IMR-90 (cell line): ENCODE measurements at regions not wholly inside any gene's neighbourhood (a gene's known extent, or its start where the extent isn't known, plus 50 kb on each side); places are given as distances from the start of the nearest gene placed in this dataset.

Source experiments
- ATAC-seq: fragments of 200-7000 bp; cut with Tn5 transposase; 2 replicates; pipeline ENCODE4 v1.9.1; 2020; ENCODE audit warnings: low read depth, mild to moderate bottlenecking, moderate library complexity
- BruUV-seq: library from RNA; stranded (reverse); fragments of 400-500 nt; replicated peaks from 2 replicates; lab custom pipeline; 2021; lab: Mats Ljungman, UMichigan
- CTCF ChIA-PET: fragments of 300-600 bp; formaldehyde crosslinking; extraction: SDS; loops from one replicate; lab custom pipeline; 2021; ENCODE audit warnings: antibody characterized with exemption; lab: Yijun Ruan, JAX
- POLR2A ChIA-PET: fragments of 300-600 bp; sonication (Branson Sonifier 250); formaldehyde crosslinking; loops from one replicate; lab custom pipeline; 2022; ENCODE audit warnings: antibody characterized with exemption; ENCODE audit not compliant: unreplicated experiment; lab: Charles Lee
- DNase-seq: peaks from one replicate; pipeline ENCODE4 v3.0.0; 2013
- H2AFZ ChIP-seq: replicated peaks from 2 replicates; pipeline ENCODE3; 2013; ENCODE audit warnings: low read length, mild to moderate bottlenecking; ENCODE audit not compliant: poor library complexity
- H2AK5ac ChIP-seq: 2 replicates; pipeline ENCODE4 v1.6.1; 2013; ENCODE audit warnings: low read depth, low read length, inconsistent platforms
- H2AK9ac ChIP-seq: replicated peaks from 2 replicates; pipeline ENCODE3; 2013; ENCODE audit warnings: mild to moderate bottlenecking, low read depth, low read length, moderate library complexity; ENCODE audit not compliant: poor library complexity
- H2BK120ac ChIP-seq: 2 replicates; pipeline ENCODE4 v1.6.1; 2013; ENCODE audit warnings: low read depth, low read length, inconsistent platforms
- H2BK15ac ChIP-seq: 3 replicates; pipeline ENCODE4 v1.6.1; 2013; ENCODE audit warnings: low read depth, low read length, inconsistent platforms
- H2BK20ac ChIP-seq: 2 replicates; pipeline ENCODE4 v1.6.1; 2013; ENCODE audit warnings: low read depth, mild to moderate bottlenecking, inconsistent platforms, low read length, moderate library complexity
- H2BK5ac ChIP-seq: 2 replicates; pipeline ENCODE4 v1.6.1; 2013; ENCODE audit warnings: mild to moderate bottlenecking, low read depth, low read length, inconsistent platforms; ENCODE audit not compliant: poor library complexity, severe bottlenecking
- H3K14ac ChIP-seq: replicated peaks from 2 replicates; pipeline ENCODE4 v1.6.1; 2013; ENCODE audit warnings: low read depth, low read length, inconsistent platforms
- H3K18ac ChIP-seq: 2 replicates; pipeline ENCODE4 v1.6.1; 2013; ENCODE audit warnings: low read depth, low read length, control low read depth
- H3K23ac ChIP-seq: 2 replicates; pipeline ENCODE4 v1.6.1; 2013; ENCODE audit warnings: low read depth, low read length, inconsistent platforms
- H3K27ac ChIP-seq: 2 replicates; pipeline ENCODE4 v1.5.1; 2013; ENCODE audit warnings: mild to moderate bottlenecking, control low read depth, low read length; ENCODE audit not compliant: insufficient read depth
- H3K27me3 ChIP-seq: 2 replicates; pipeline ENCODE4 v1.6.1; 2013; ENCODE audit warnings: low read length; ENCODE audit not compliant: control insufficient read depth, insufficient read depth
- H3K36me3 ChIP-seq: 2 replicates; pipeline ENCODE4 v1.6.1; 2013; ENCODE audit warnings: low read length, mixed read lengths; ENCODE audit not compliant: control insufficient read depth, insufficient read depth
- H3K4ac ChIP-seq: 2 replicates; pipeline ENCODE4 v1.6.1; 2013; ENCODE audit warnings: low read depth, low read length, inconsistent platforms
- H3K4me1 ChIP-seq: 2 replicates; pipeline ENCODE4 v1.6.1; 2013; ENCODE audit warnings: low read length, mixed read lengths; ENCODE audit not compliant: control insufficient read depth, insufficient read depth
- H3K4me2 ChIP-seq: 2 replicates; pipeline ENCODE4 v1.6.1; 2013; ENCODE audit warnings: low read depth, mild to moderate bottlenecking, control low read depth, low read length, moderate library complexity
- H3K4me3 ChIP-seq: 2 replicates; pipeline ENCODE4 v1.5.1; 2013; ENCODE audit warnings: low read depth, mild to moderate bottlenecking, control low read depth, low read length, moderate library complexity; ENCODE audit not compliant: insufficient read depth
- H3K56ac ChIP-seq: 2 replicates; pipeline ENCODE4 v1.6.1; 2013; ENCODE audit warnings: low read length, inconsistent platforms; ENCODE audit not compliant: insufficient read depth; ENCODE audit errors: extremely low read depth
- H3K79me1 ChIP-seq, 2 experiments: 2 replicates each; pipeline ENCODE4 v1.6.1; 2013; ENCODE audit warnings: low read length in 2 of 2, inconsistent platforms in 1 of 2, low read depth in 1 of 2
- H3K9ac ChIP-seq: 2 replicates; pipeline ENCODE4 v1.6.1; 2013; ENCODE audit warnings: low read depth, low read length, control low read depth
- H3K9me1 ChIP-seq: 2 replicates; pipeline ENCODE4 v1.6.1; 2013; ENCODE audit warnings: low read length, inconsistent platforms; ENCODE audit not compliant: insufficient read depth
- H3K9me3 ChIP-seq: 2 replicates; pipeline ENCODE4 v1.6.1; 2013; ENCODE audit warnings: low read length; ENCODE audit not compliant: control insufficient read depth, insufficient read depth
- H4K20me1 ChIP-seq: 2 replicates; pipeline ENCODE4 v1.6.1; 2013; ENCODE audit warnings: low read length, inconsistent platforms; ENCODE audit not compliant: insufficient read depth
- H4K5ac ChIP-seq: 2 replicates; pipeline ENCODE4 v1.6.1; 2013; ENCODE audit warnings: mild to moderate bottlenecking, low read depth, low read length, control low read depth
- H4K8ac ChIP-seq, 2 experiments: 2 replicates each; pipeline ENCODE4 v1.6.1; 2013; ENCODE audit warnings: low read depth in 2 of 2, low read length in 2 of 2, control low read depth in 1 of 2, inconsistent platforms in 1 of 2
- H4K91ac ChIP-seq: 2 replicates; pipeline ENCODE4 v1.6.1; 2013; ENCODE audit warnings: low read depth, low read length, inconsistent platforms; ENCODE audit not compliant: insufficient read depth
- BHLHE40 ChIP-seq: fragments of 150-350 bp; IDR thresholded peaks from 2 replicates; pipeline ENCODE4 v1.6.1; 2016; ENCODE audit warnings: mild to moderate bottlenecking, low read depth, low read length
- CEBPB ChIP-seq: IDR thresholded peaks from 2 replicates; pipeline ENCODE4 v1.6.1; 2012; ENCODE audit warnings: low read depth, low read length, improper control_type of control experiment
- CHD1 ChIP-seq: IDR thresholded peaks from 2 replicates; pipeline ENCODE4 v1.6.1; 2012; ENCODE audit warnings: low read depth, low read length, improper control_type of control experiment
- FOS ChIP-seq: fragments of 150-350 bp; IDR thresholded peaks from 2 replicates; pipeline ENCODE4 v1.6.1; 2016; ENCODE audit warnings: low read depth, low read length
- MAFK ChIP-seq: IDR thresholded peaks from 2 replicates; pipeline ENCODE4 v1.6.1; 2012; ENCODE audit warnings: low read depth, low read length, improper control_type of control experiment
- MAZ ChIP-seq: IDR thresholded peaks from 2 replicates; pipeline ENCODE4 v1.6.1; 2012; ENCODE audit warnings: low read depth, mild to moderate bottlenecking, low read length, improper control_type of control experiment, moderate library complexity, borderline replicate concordance
- MXI1 ChIP-seq: IDR thresholded peaks from 2 replicates; pipeline ENCODE4 v1.6.1; 2012; ENCODE audit warnings: low read depth, mild to moderate bottlenecking, low read length, moderate library complexity, borderline replicate concordance
- NFE2L2 ChIP-seq: fragments of 150-350 bp; IDR thresholded peaks from 2 replicates; pipeline ENCODE4 v1.6.1; 2016; ENCODE audit warnings: low read depth, mild to moderate bottlenecking, low read length
- POLR2A ChIP-seq: IDR thresholded peaks from 2 replicates; pipeline ENCODE4 v1.6.1; 2012; ENCODE audit warnings: mild to moderate bottlenecking, low read depth, low read length
- RCOR1 ChIP-seq: IDR thresholded peaks from 2 replicates; pipeline ENCODE4 v1.6.1; 2012; ENCODE audit warnings: mild to moderate bottlenecking, low read length, improper control_type of control experiment; ENCODE audit not compliant: insufficient replicate concordance
- RFX5 ChIP-seq: IDR thresholded peaks from 2 replicates; pipeline ENCODE4 v1.8.0; 2012; ENCODE audit warnings: low read depth, mild to moderate bottlenecking, low read length, moderate library complexity
- SMC3 ChIP-seq: fragments of 150-350 bp; IDR thresholded peaks from 2 replicates; pipeline ENCODE4 v1.6.1; 2016; ENCODE audit warnings: low read depth, mild to moderate bottlenecking, antibody characterized with exemption, low read length, moderate library complexity
- USF2 ChIP-seq: fragments of 150-350 bp; IDR thresholded peaks from 2 replicates; pipeline ENCODE4 v1.6.1; 2017; ENCODE audit warnings: mild to moderate bottlenecking, antibody characterized with exemption, low read length, low read depth
- WGBS, 2 experiments: methylation state at CpG; one replicate each; pipeline versions ENCODE4 v1.1.5 to v1.1.7; 2013; ENCODE audit warnings: missing lambda C conversion rate in 2 of 2; ENCODE audit not compliant: insufficient read length in 1 of 2; ENCODE audit errors: extremely low coverage in 2 of 2; 5-methylcytosine and 5-hydroxymethylcytosine counted together
- dilution Hi-C: fragments of 300-500 bp; cut with HindIII; formaldehyde crosslinking; loops from one replicate; pipeline ENCODE4 v1.14.3; 2018; ENCODE audit warnings: low sequenced_read_pairs; ENCODE audit not compliant: unreplicated experiment
- in situ Hi-C: fragments of 300-500 bp; cut with MboI; formaldehyde crosslinking; loops from 3 replicates; pipeline ENCODE4 v1.14.3; 2019; ENCODE audit warnings: low sequenced_read_pairs, inconsistent platforms, mixed read lengths
- intact Hi-C: fragments of 100-400 bp; cut with micrococcal nuclease; formaldehyde crosslinking; loops from 2 replicates; pipeline ENCODE4 v1.10.0; 2022
- TF ChIP-seq, protein P1 (sequence below): conservative IDR thresholded peaks from 2 replicates; pipeline ENCODE4 v1.5.1; 2012; ENCODE audit warnings: mild to moderate bottlenecking, low read depth, low read length, improper control_type of control experiment

DNA sequence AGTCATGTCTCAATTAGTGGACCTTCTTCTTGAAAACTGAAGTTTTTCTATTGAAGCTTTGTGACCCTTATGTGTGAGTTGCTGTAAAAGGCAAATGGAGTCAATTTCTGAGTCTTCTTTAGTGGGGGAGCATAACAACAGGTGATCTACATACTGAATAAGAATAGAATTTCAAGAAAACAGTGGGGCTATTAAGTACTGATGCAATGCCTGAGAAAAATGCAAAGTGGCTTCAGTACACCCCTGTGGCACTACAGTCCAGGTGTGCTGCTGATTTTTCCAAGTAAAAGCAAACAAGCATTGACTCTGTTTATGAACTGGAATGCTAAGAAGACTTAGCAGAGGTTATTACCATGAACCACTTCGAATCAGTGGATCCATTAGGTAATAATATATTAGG lies 328.0 kb upstream of the PABPC4L start:
- H2AK9ac ChIP-seq = no peak overlapping the region
- H3K36me3 ChIP-seq = no peaks in the 10 kb centered on the region
- H2BK15ac ChIP-seq = no peak overlapping the region
- H3K4me2 ChIP-seq = no peak overlapping the region
- no peak overlapping the region for H2AK5ac ChIP-seq
- dilution Hi-C loops = no loop called here
- no peak overlapping the region for H2BK120ac ChIP-seq
- TF ChIP-seq MXI1 (no peak), RCOR1 (no peak), POLR2A (no peak), CEBPB (no peak), USF2 (no peak), RFX5 (no peak), MAZ (no peak), NFE2L2 (no peak), MAFK (no peak), BHLHE40 (no peak), SMC3 (no peak), CHD1 (no peak), FOS (no peak)
- TF ChIP-seq, protein P1, sequence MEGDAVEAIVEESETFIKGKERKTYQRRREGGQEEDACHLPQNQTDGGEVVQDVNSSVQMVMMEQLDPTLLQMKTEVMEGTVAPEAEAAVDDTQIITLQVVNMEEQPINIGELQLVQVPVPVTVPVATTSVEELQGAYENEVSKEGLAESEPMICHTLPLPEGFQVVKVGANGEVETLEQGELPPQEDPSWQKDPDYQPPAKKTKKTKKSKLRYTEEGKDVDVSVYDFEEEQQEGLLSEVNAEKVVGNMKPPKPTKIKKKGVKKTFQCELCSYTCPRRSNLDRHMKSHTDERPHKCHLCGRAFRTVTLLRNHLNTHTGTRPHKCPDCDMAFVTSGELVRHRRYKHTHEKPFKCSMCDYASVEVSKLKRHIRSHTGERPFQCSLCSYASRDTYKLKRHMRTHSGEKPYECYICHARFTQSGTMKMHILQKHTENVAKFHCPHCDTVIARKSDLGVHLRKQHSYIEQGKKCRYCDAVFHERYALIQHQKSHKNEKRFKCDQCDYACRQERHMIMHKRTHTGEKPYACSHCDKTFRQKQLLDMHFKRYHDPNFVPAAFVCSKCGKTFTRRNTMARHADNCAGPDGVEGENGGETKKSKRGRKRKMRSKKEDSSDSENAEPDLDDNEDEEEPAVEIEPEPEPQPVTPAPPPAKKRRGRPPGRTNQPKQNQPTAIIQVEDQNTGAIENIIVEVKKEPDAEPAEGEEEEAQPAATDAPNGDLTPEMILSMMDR = no peak
- POLR2A ChIA-PET = no interaction called here
- DNase-seq (no peak), ATAC-seq (no peak)
- no peaks in the 10 kb centered on the region for H3K79me1 ChIP-seq
- H2AFZ ChIP-seq = no peak overlapping the region
- intact Hi-C loops = no loop called here
- in situ Hi-C loops = no loop called here
- no peak overlapping the region for H3K18ac ChIP-seq
- CTCF ChIA-PET = no interaction called here
- H3K14ac ChIP-seq = no peak overlapping the region
- H3K56ac ChIP-seq = no peak overlapping the region
- no peak overlapping the region for H2BK20ac ChIP-seq
- no peaks in the 10 kb centered on the region for H3K27me3 ChIP-seq
- H3K27ac ChIP-seq = no peak overlapping the region
- H2BK5ac ChIP-seq = no peak overlapping the region
- H3K4me3 ChIP-seq = no peak overlapping the region
- H3K4ac ChIP-seq = no peak overlapping the region
- H4K5ac ChIP-seq = no peak overlapping the region
- WGBS, 2 experiments = no CpG with 5 or more reads among the region's 1 CpG
- no TSS peak for BruUV-seq
- H3K9ac ChIP-seq = no peak overlapping the region
- H3K23ac ChIP-seq = no peak overlapping the region
- peaks cover 2% of the 10 kb centered on the region for H3K9me3 ChIP-seq
- no peak overlapping the region for H4K8ac ChIP-seq
- H3K9me1 ChIP-seq = no peaks in the 10 kb centered on the region
- H4K91ac ChIP-seq = no peak overlapping the region
- no peaks in the 10 kb centered on the region for H3K4me1 ChIP-seq
- H4K20me1 ChIP-seq = no peaks in the 10 kb centered on the region
